Natural killer cell treated with Interleukin-12 subunit alpha and Interleukin-12 subunit beta and Interleukin-15 and Interleukin-18, amount 100 ng/mL, for 72 hours (primary cell): ENCODE measurements at regions not wholly inside any gene's neighbourhood (a gene's known extent, or its start where the extent isn't known, plus 50 kb on each side); places are given as distances from the start of the nearest gene placed in this dataset.

Source experiments
- ATAC-seq, 2 donors: fragments of 150-1000 bp; cut with Tn5 transposase in 1 of 2; sonication (Bioruptor Pico), chemical (Tn5 transposase) in 1 of 2; 2 replicates each; pipeline ENCODE4 v1.10.0; 2021
- DNase-seq: peaks from one replicate; pipeline ENCODE4 v3.0.0; 2022; ENCODE audit warnings: low spot score
- H3K27ac Mint-ChIP-seq, 2 donors: 1 replicate in 1 of 2; 2 replicates in 1 of 2; pipeline ENCODE4 v1.8.0; 2022; ENCODE audit warnings: mixed read lengths in 2 of 2, mild to moderate bottlenecking in 1 of 2, moderate library complexity in 1 of 2
- H3K27me3 Mint-ChIP-seq, 2 donors: 1 replicate in 1 of 2; 2 replicates in 1 of 2; pipeline ENCODE4 v1.8.0; 2022; ENCODE audit warnings: mixed read lengths in 2 of 2
- H3K36me3 Mint-ChIP-seq: one replicate; pipeline ENCODE4 v1.8.0; 2022; ENCODE audit warnings: mixed read lengths
- H3K4me1 Mint-ChIP-seq, 2 donors: 1 replicate in 1 of 2; 2 replicates in 1 of 2; pipeline ENCODE4 v1.8.0; 2022; ENCODE audit warnings: low read depth in 2 of 2, mixed read lengths in 2 of 2, mild to moderate bottlenecking in 1 of 2
- H3K4me3 Mint-ChIP-seq: one replicate; pipeline ENCODE4 v1.8.0; 2022; ENCODE audit warnings: mixed read lengths
- H3K9me3 Mint-ChIP-seq: 2 replicates; pipeline ENCODE4 v1.8.0; 2022; ENCODE audit warnings: mixed read lengths

- ATAC-seq (no peak), DNase-seq (no peak)
- Mint-ChIP-seq H3K27me3 (no peaks in the 10 kb centered on the region), H3K4me3 (no peak overlapping the region), H3K27ac (no peak overlapping the region), H3K36me3 (peaks cover 9% of the 10 kb centered on the region), H3K9me3 (peaks cover 25% of the 10 kb centered on the region), H3K4me1 (no peaks in the 10 kb centered on the region)
These were observed 662.5 kb downstream of the LUZP2 start for GRCh38 chr11:25159341-25159740.

DNA sequence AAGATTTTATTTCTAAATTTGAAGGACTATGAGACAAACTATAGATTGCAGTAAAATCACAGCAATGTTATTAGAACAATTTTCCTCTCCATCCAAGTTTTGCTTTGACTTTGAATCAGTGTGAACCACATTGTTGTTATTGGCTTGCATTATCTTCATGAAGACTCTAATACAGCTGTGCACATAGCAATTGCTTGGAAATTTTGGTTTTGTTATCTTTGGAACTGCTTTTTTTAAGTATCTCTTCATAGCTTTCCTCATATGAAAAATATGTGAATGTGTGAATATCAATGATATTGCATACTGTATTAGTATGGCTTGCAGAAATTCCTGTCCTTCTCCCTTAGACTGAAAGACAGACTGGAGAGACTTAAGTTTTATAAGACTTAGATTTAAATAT, 666.6 kb downstream of the LUZP2 start:
- no peak for DNase-seq
- H3K9me3 Mint-ChIP-seq, result peaks cover 18% of the 10 kb centered on the region
- H3K27me3 Mint-ChIP-seq, result no peaks in the 10 kb centered on the region
- ATAC-seq, result no peak
- H3K36me3 Mint-ChIP-seq, result peaks cover 6% of the 10 kb centered on the region
- H3K4me3 Mint-ChIP-seq, result no peak overlapping the region
- no peak overlapping the region for H3K27ac Mint-ChIP-seq
- no peaks in the 10 kb centered on the region for H3K4me1 Mint-ChIP-seq

GRCh38 chr11:25180187-25180586, 683.3 kb downstream of the LUZP2 start:
- H3K4me1 Mint-ChIP-seq, result no peaks in the 10 kb centered on the region
- ATAC-seq (no peak), DNase-seq (no peak)
- peaks cover 19% of the 10 kb centered on the region for H3K9me3 Mint-ChIP-seq
- H3K4me3 Mint-ChIP-seq, result no peak overlapping the region
- H3K36me3 Mint-ChIP-seq, result peaks cover 9% of the 10 kb centered on the region
- H3K27ac Mint-ChIP-seq, result no peak overlapping the region
- no peaks in the 10 kb centered on the region for H3K27me3 Mint-ChIP-seq

DNA sequence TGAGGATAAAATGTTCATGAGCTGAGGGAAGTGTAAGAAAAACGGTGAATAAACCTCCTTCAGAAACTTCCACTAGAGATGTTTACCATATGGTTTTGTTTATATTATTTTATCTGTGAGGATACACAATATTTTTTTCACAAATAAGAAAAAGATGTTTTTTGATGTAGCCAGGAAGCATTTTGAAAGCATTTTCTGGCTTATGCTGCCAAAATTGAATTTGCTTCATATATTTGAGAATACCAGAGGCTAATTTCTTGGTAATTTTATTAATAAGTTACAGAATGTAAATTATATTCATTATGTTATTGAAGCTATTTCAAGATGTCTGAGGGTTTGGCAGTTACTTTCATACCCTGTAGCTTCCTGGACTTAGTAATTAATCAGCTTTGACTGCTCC, 686.6 kb downstream of the LUZP2 start:
- no peaks in the 10 kb centered on the region for H3K27me3 Mint-ChIP-seq
- no peak overlapping the region for H3K4me3 Mint-ChIP-seq
- no peaks in the 10 kb centered on the region for H3K4me1 Mint-ChIP-seq

GRCh38 chr11:25197515-25197914, 700.7 kb downstream of the LUZP2 start:
- Mint-ChIP-seq H3K27me3 (no peaks in the 10 kb centered on the region), H3K27ac (no peak overlapping the region), H3K4me3 (no peak overlapping the region), H3K4me1 (no peaks in the 10 kb centered on the region), H3K9me3 (peaks cover 7% of the 10 kb centered on the region), H3K36me3 (no peaks in the 10 kb centered on the region)
- DNase-seq, result no peak
- ATAC-seq, result no peak

More for the DNA sequence above, 686.6 kb downstream of the LUZP2 start:
- DNase-seq (no peak), ATAC-seq (no peak)
- Mint-ChIP-seq H3K9me3 (peaks cover 10% of the 10 kb centered on the region), H3K36me3 (no peaks in the 10 kb centered on the region), H3K27ac (no peak overlapping the region)

DNA sequence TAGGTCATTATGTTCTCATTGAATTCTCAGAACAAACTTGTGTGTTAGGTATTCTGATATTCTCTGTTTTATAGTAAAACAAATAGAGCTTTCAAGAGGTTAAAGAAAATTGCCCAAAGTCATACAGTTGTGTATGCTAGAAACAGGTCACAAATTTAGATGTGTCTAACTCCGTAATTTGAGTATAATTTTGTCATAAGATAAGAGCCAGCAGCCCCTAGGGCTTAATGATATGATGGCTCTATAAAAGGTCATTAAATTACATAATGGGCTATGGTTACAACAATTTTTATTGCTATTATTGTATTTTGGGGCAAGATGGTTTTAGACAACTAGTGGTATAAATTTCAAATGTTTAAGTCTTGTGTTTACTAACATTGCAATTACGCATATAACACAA, 701.9 kb downstream of the LUZP2 start:
- no peak for ATAC-seq
- DNase-seq, result no peak
- Mint-ChIP-seq H3K36me3 (no peaks in the 10 kb centered on the region), H3K27me3 (no peaks in the 10 kb centered on the region), H3K4me3 (no peak overlapping the region), H3K27ac (no peak overlapping the region), H3K4me1 (no peaks in the 10 kb centered on the region), H3K9me3 (peaks cover 11% of the 10 kb centered on the region)

GRCh38 chr11:25200925-25201324, 704.1 kb downstream of the LUZP2 start:
- ATAC-seq (no peak), DNase-seq (no peak)
- Mint-ChIP-seq H3K9me3 (peaks cover 14% of the 10 kb centered on the region), H3K4me3 (no peak overlapping the region), H3K27me3 (no peaks in the 10 kb centered on the region), H3K27ac (no peak overlapping the region), H3K36me3 (no peaks in the 10 kb centered on the region), H3K4me1 (no peaks in the 10 kb centered on the region)

GRCh38 chr11:25206762-25207161, 709.9 kb downstream of the LUZP2 start:
- DNase-seq (no peak), ATAC-seq (no peak)
- H3K27ac Mint-ChIP-seq, result no peak overlapping the region
- H3K36me3 Mint-ChIP-seq, result no peaks in the 10 kb centered on the region
- peaks cover 22% of the 10 kb centered on the region for H3K9me3 Mint-ChIP-seq
- H3K4me1 Mint-ChIP-seq, result no peaks in the 10 kb centered on the region
- no peak overlapping the region for H3K4me3 Mint-ChIP-seq
- H3K27me3 Mint-ChIP-seq, result no peaks in the 10 kb centered on the region

- Mint-ChIP-seq H3K27ac (no peak overlapping the region), H3K9me3 (peaks cover 25% of the 10 kb centered on the region), H3K27me3 (no peaks in the 10 kb centered on the region), H3K4me1 (no peaks in the 10 kb centered on the region), H3K36me3 (no peaks in the 10 kb centered on the region), H3K4me3 (no peak overlapping the region)
- no peak for ATAC-seq
- no peak for DNase-seq
These were observed 714.9 kb downstream of the LUZP2 start for GRCh38 chr11:25211635-25212254.

GRCh38 chr11:25214535-25215176, 717.8 kb downstream of the LUZP2 start:
- peaks cover 14% of the 10 kb centered on the region for H3K9me3 Mint-ChIP-seq
- H3K36me3 Mint-ChIP-seq, result no peaks in the 10 kb centered on the region
- no peak overlapping the region for H3K27ac Mint-ChIP-seq
- DNase-seq, result no peak
- H3K4me3 Mint-ChIP-seq, result no peak overlapping the region
- no peaks in the 10 kb centered on the region for H3K27me3 Mint-ChIP-seq
- no peaks in the 10 kb centered on the region for H3K4me1 Mint-ChIP-seq
- no peak for ATAC-seq

GRCh38 chr11:25218036-25218435, 721.2 kb downstream of the LUZP2 start:
- ATAC-seq (no peak), DNase-seq (no peak)
- peaks cover 3% of the 10 kb centered on the region for H3K9me3 Mint-ChIP-seq
- H3K36me3 Mint-ChIP-seq, result peaks cover 5% of the 10 kb centered on the region
- H3K27ac Mint-ChIP-seq, result no peak overlapping the region
- no peak overlapping the region for H3K4me3 Mint-ChIP-seq
- H3K27me3 Mint-ChIP-seq, result no peaks in the 10 kb centered on the region
- no peaks in the 10 kb centered on the region for H3K4me1 Mint-ChIP-seq

DNA sequence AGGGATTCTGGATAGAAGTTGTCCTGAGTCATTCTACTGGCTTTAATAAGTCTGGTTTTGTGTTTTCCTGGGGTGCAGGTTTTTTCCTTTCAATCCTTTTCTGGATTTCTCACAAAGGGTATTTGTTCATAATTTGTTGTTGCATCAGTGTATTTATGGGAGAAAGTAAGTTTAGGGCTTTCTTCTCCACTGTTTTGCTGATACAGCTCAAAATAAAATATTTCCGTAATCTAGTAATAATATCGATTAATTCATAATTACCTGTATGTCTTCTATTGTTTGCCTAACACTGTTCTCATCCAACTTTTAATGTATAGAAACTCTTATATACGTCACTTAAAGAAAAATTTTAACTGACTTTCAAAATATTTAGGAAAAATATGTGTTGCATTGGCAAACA, 728.2 kb downstream of the LUZP2 start:
- no peak overlapping the region for H3K27ac Mint-ChIP-seq
- no peaks in the 10 kb centered on the region for H3K27me3 Mint-ChIP-seq
- ATAC-seq (no peak), DNase-seq (no peak)
- no peaks in the 10 kb centered on the region for H3K4me1 Mint-ChIP-seq
- H3K36me3 Mint-ChIP-seq, result peaks cover 5% of the 10 kb centered on the region
- H3K9me3 Mint-ChIP-seq, result peaks cover 11% of the 10 kb centered on the region
- no peak overlapping the region for H3K4me3 Mint-ChIP-seq

- no peaks in the 10 kb centered on the region for H3K4me1 Mint-ChIP-seq
- H3K27me3 Mint-ChIP-seq, result no peaks in the 10 kb centered on the region
- no peaks in the 10 kb centered on the region for H3K36me3 Mint-ChIP-seq
- H3K9me3 Mint-ChIP-seq, result peaks cover 22% of the 10 kb centered on the region
- no peak for DNase-seq
- H3K4me3 Mint-ChIP-seq, result no peak overlapping the region
- H3K27ac Mint-ChIP-seq, result no peak overlapping the region
- ATAC-seq, result no peak
These were observed 746.1 kb downstream of the LUZP2 start for GRCh38 chr11:25242928-25243327.

DNA sequence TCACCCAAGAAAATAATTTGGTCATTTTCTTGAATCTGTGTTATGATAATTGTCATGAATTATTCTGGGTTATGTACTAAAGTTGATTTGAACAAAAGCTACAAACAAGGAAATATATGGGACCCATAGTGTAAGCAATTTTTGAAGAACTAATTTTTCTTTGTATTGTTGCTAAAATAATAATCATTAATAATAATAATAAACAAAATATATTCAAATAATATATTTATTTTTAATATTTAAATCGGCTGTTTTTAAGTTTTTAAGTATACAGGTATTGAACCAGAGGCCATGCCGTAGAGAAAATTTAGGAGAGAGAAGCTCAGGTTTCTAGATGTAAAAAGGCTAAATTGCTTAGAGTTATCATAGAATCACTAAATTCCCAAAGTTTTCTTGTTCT, 747.3 kb downstream of the LUZP2 start:
- Mint-ChIP-seq H3K36me3 (no peaks in the 10 kb centered on the region), H3K27ac (no peak overlapping the region), H3K27me3 (no peaks in the 10 kb centered on the region), H3K4me1 (no peaks in the 10 kb centered on the region), H3K4me3 (no peak overlapping the region), H3K9me3 (peaks cover 26% of the 10 kb centered on the region)
- ATAC-seq (no peak), DNase-seq (no peak)

- Mint-ChIP-seq H3K27ac (no peak overlapping the region), H3K36me3 (no peaks in the 10 kb centered on the region), H3K9me3 (peaks cover 17% of the 10 kb centered on the region), H3K4me1 (no peaks in the 10 kb centered on the region), H3K4me3 (no peak overlapping the region), H3K27me3 (no peaks in the 10 kb centered on the region)
- no peak for ATAC-seq
- DNase-seq, result no peak
These were observed 750.5 kb downstream of the LUZP2 start for GRCh38 chr11:25247336-25247735.
